GM06990 (cell line): ENCODE measurements at regions not wholly inside any gene's neighbourhood (a gene's known extent, or its start where the extent isn't known, plus 50 kb on each side); places are given as distances from the start of the nearest gene placed in this dataset.

Experiments
- DNase-seq: peaks from one replicate; pipeline ENCODE4 v3.0.0-alpha.2; 2011; ENCODE audit not compliant: insufficient read length; ENCODE audit errors: extremely low read depth
- H3K27me3 ChIP-seq: replicated peaks from 2 replicates; pipeline ENCODE4 v1.6.0; 2011; ENCODE audit warnings: low read length; ENCODE audit not compliant: control insufficient read depth, insufficient read depth
- H3K36me3 ChIP-seq: 2 replicates; pipeline ENCODE4 v1.5.1; 2011; ENCODE audit warnings: low read length; ENCODE audit not compliant: control insufficient read depth, insufficient read depth
- H3K4me3 ChIP-seq: replicated peaks from 2 replicates; pipeline ENCODE4 v1.5.1; 2011; ENCODE audit warnings: low read depth, mild to moderate bottlenecking, control low read depth, low read length
- CTCF ChIP-seq: IDR thresholded peaks from 2 replicates; pipeline ENCODE4 v1.5.1; 2011; ENCODE audit warnings: low read length, control low read depth, mild to moderate bottlenecking, inconsistent platforms; ENCODE audit not compliant: insufficient read depth, poor library complexity, severe bottlenecking

- no peaks in the 10 kb centered on the region for H3K36me3 ChIP-seq
- H3K27me3 ChIP-seq = no peaks in the 10 kb centered on the region
- no peak for DNase-seq
- H3K4me3 ChIP-seq = no peak overlapping the region
- no peak for TF ChIP-seq CTCF
Observed at GRCh38 chr6:29999416-29999815, 57.1 kb downstream of the HLA-A start.

GRCh38 chr6:30000156-30000791 is 57.9 kb downstream of the HLA-A start:
- Histone ChIP-seq H3K4me3 (no peak overlapping the region), H3K36me3 (no peaks in the 10 kb centered on the region), H3K27me3 (no peaks in the 10 kb centered on the region)
- no peak for DNase-seq
- TF ChIP-seq CTCF = no peak

DNA sequence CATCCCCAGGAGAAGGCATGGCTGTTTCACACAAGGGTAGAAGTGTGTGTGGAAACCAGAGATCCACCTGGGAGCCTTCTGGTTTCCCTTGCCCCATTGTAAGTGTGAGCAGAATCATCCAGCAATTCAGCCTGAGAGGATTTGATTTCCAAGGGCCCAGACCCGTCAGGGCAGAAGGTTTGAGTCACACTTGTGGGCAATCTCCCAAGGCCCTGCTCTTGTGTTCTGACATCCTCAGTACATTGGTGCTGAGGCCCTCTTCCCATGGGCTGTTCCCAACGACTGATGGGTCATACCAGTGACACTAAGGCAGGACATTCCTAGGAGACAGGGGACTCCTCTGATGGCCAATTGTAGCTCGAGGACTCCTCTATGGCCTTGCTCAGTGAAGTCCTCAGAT is 58.2 kb upstream of the POLR1H start:
- no peak for DNase-seq
- Histone ChIP-seq H3K4me3 (no peak overlapping the region), H3K36me3 (no peaks in the 10 kb centered on the region), H3K27me3 (peaks cover 3% of the 10 kb centered on the region; the same call in 1 of the 2 replicates)
- no peak for TF ChIP-seq CTCF

GRCh38 chr6:30005482-30005881 is 55.6 kb upstream of the POLR1H start:
- Histone ChIP-seq H3K4me3 (no peak overlapping the region), H3K36me3 (no peaks in the 10 kb centered on the region; the same call in none of the 2 replicates), H3K27me3 (peaks cover 3% of the 10 kb centered on the region; the same call in 1 of the 2 replicates)
- no peak for TF ChIP-seq CTCF
- DNase-seq = no peak

DNA sequence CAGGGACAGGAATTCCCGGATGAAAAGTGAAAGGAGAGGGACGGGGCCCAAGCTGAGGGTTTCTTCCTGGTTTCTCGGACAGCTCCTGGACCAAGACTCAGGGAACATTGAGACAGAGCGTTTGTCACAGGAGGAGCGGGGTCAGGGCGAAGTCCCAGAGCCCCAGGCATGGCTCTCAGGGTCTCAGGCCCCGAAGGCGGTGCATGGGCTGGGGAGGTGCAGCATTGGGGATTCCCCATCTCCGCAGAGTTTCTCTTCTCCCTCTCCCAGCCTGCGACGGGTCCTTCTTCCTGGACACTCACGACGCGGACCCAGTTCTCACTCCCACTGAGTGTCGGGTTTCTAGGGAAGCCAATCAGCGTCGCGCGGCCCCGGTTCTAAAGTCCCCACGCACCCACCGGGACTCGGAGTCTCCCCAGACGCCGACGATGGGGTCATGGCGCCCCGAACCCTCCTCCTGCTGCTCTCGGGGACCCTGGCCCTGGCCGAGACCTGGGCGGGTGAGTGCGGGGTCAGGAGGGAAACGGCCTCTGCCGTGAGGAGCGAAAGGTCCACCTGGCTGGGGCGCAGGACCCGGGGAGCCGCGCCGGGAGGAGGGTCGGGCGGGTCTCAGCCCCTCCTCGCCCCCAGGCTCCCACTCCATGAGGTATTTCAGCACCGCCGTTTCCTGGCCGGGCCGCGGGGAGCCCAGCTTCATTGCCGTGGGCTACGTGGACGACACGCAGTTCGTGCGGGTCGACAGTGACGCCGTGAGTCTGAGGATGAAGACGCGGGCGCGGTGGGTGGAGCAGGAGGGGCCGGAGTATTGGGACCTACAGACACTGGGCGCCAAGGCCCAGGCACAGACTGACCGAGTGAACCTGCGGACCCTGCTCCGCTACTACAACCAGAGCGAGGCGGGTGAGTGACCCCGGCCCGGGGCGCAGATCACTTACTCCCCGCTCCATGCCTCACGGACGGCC is 54.6 kb upstream of the POLR1H start:
- Histone ChIP-seq H3K36me3 (no peaks in the 10 kb centered on the region; the same call in none of the 2 replicates), H3K4me3 (peak overlapping the region; percentile 43), H3K27me3 (peaks cover 3% of the 10 kb centered on the region; the same call in 1 of the 2 replicates)
- peak; percentile 23 for DNase-seq
- no peak for TF ChIP-seq CTCF
